ENCODE measurements at regions not wholly inside any gene's neighbourhood (a gene's known extent, or its start where the extent isn't known, plus 50 kb on each side); places are given as distances from the start of the nearest gene placed in this dataset.

- TF ChIP-seq SMC3 (IDR thresholded peaks at IDR 0.05; ENCODE audit: low read depth, low read length) (no peak), CTCF (conservative IDR thresholded peaks at IDR 0.05; ENCODE audit: low read depth, low read length) (no peak), MXI1 (IDR thresholded peaks at IDR 0.05; ENCODE audit: borderline replicate concordance, low read depth, low read length) (peak; percentile 76; the same call in 1 of the 2 replicates), CEBPB (IDR thresholded peaks at IDR 0.05; ENCODE audit: low read depth, low read length) (no peak), NFE2L2 (IDR thresholded peaks at IDR 0.05; ENCODE audit: low read depth, low read length) (no peak), RFX5 (IDR thresholded peaks at IDR 0.05; ENCODE audit: low read depth, low read length) (no peak), BHLHE40 (IDR thresholded peaks at IDR 0.05; ENCODE audit: low read depth, low read length) (no peak)
- H4K20me1 ChIP-seq (ENCODE audit: insufficient read depth, low read length): no peaks in the 10 kb centered on the region
- intact Hi-C loops (cut with micrococcal nuclease) (no loop called here), dilution Hi-C loops (cut with HindIII; ENCODE audit: low sequenced_read_pairs, unreplicated experiment) (no loop called here), in situ Hi-C loops (cut with MboI; ENCODE audit: low sequenced_read_pairs) (no loop called here)
- WGBS, 2 experiments (ENCODE audit: extremely low coverage in 2 of 2, insufficient read length in 1 of 2): no CpG with 5 or more reads among the region's 5 CpGs
- H2BK20ac ChIP-seq (ENCODE audit: low read depth, low read length): no peak overlapping the region
- peak overlapping the region; percentile 4; the same call in 1 of the 2 replicates for H4K5ac ChIP-seq (ENCODE audit: low read depth, low read length)
- no peaks in the 10 kb centered on the region for H3K79me1 ChIP-seq (ENCODE audit: low read depth in 1 of 2, low read length in 2 of 2)
- H2BK15ac ChIP-seq (ENCODE audit: low read depth, low read length): 0 out of 3 replicates have a peak overlapping the region, but pooled peaks have one; percentile 65
- H2AK9ac ChIP-seq (replicated peaks; ENCODE audit: low read depth, low read length, poor library complexity): no peak overlapping the region
- H3K27ac ChIP-seq (ENCODE audit: insufficient read depth, low read length): no peak overlapping the region
- no peak overlapping the region for H3K23ac ChIP-seq (ENCODE audit: low read depth, low read length)
- H3K14ac ChIP-seq (replicated peaks; ENCODE audit: low read depth, low read length): no peak overlapping the region
- peak overlapping the region; percentile 6 for H2BK5ac ChIP-seq (ENCODE audit: low read depth, low read length, poor library complexity, severe bottlenecking)
- H3K4me1 ChIP-seq (ENCODE audit: control insufficient read depth, insufficient read depth, low read length): peaks cover 10% of the 10 kb centered on the region
- H3K4me2 ChIP-seq (ENCODE audit: low read depth, low read length): peak overlapping the region; percentile 2; the same call in 1 of the 2 replicates
- no peak overlapping the region for H3K9ac ChIP-seq (ENCODE audit: low read depth, low read length)
- H3K36me3 ChIP-seq (ENCODE audit: control insufficient read depth, insufficient read depth, low read length): no peaks in the 10 kb centered on the region
- POLR2A ChIA-PET (ENCODE audit: unreplicated experiment): no interaction called here
- peak; percentile 62 for DNase-seq
- H3K9me3 ChIP-seq (ENCODE audit: control insufficient read depth, insufficient read depth, low read length): no peaks in the 10 kb centered on the region
- 0 out of 4 replicates have a peak overlapping the region, but pooled peaks of 1 of the 2 experiments have one; percentile 18 for H4K8ac ChIP-seq (ENCODE audit: low read depth in 2 of 2, low read length in 2 of 2)
- 0 out of 2 replicates have a peak, but pooled peaks cover 4% of the 10 kb centered on the region for H3K9me1 ChIP-seq (ENCODE audit: insufficient read depth, low read length)
- peak; percentile 77 for ATAC-seq (ENCODE audit: low read depth)
- H2AFZ ChIP-seq (replicated peaks; ENCODE audit: low read length, poor library complexity): no peak overlapping the region
- no peak overlapping the region for H2AK5ac ChIP-seq (ENCODE audit: low read depth, low read length)
- H3K56ac ChIP-seq (ENCODE audit: extremely low read depth, insufficient read depth, low read length): no peak overlapping the region
- H4K91ac ChIP-seq (ENCODE audit: insufficient read depth, low read depth, low read length): no peak overlapping the region
- H3K4me3 ChIP-seq (ENCODE audit: insufficient read depth, low read depth, low read length): no peak overlapping the region
- no peak overlapping the region for H3K4ac ChIP-seq (ENCODE audit: low read depth, low read length)
- CTCF ChIA-PET: interaction anchor here (1.0 to 1.4 kb wide), 2 partner anchors 28 to 142 kb away, joined by 3 to 4 read pairs; no protein-coding TSS in a partner anchor
- H3K27me3 ChIP-seq (ENCODE audit: control insufficient read depth, insufficient read depth, low read length): no peaks in the 10 kb centered on the region
- BruUV-seq (replicated peaks): no TSS peak
- peak overlapping the region; percentile 60; the same call in 1 of the 2 replicates for H3K18ac ChIP-seq (ENCODE audit: low read depth, low read length)
- 0 out of 2 replicates have a peak overlapping the region, but pooled peaks have one; percentile 1 for H2BK120ac ChIP-seq (ENCODE audit: low read depth, low read length)
These were observed 131.1 kb upstream of the RIOK3 start for GRCh38 chr18:23321996-23322395.

Data from IMR-90 (cell line).